ENCODE measurements at regions not wholly inside any gene's neighbourhood (a gene's known extent, or its start where the extent isn't known, plus 50 kb on each side); places are given as distances from the start of the nearest gene placed in this dataset.

DNA sequence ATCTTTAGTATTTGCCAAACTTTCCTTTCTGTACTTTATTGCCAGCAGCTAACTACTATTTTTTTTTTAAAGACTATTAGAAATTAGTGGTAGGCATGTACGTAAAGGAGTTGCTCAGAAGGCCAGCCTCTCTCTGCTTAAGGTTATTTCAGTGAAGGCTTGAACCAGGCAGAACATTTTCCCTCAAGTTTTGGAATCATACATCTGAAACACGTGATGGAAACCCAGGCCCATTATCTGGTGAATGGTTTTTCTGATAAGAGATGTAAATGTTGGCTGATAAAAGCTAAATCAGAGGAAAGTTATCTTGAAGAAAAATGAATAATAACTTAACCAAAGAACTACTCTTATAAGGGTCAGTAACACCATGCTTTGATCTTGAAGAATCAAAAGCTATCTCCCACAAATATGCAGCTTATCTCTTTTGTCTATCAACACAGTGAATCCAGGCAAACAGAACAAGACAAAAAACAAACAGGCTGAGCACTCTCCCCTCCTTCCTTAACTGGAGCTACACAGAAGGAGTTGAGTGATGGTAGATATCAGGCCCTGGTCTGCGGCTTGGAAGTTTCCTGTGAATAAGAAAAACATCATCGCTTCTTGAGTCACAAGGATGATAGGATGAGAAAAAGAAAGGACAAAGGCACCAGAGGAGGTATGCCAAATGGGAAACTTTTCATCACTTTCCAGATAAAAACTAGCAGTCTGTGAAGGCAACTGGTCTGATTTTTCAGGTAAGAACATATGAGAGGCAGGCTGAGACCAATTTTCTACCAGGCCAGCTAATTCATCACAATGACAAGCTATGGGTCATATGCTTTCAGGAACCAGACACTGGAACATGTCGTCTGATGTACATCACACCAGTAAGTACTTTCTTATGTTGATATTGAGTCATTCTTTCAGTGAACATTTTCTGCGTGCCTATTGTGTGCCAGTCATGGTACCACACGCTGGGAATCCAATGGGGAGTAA lies 88.4 kb upstream of the STK17B start:
- H3K4me1 ChIP-seq (replicated peaks in 1 of 2; ENCODE audit: control insufficient read depth in 2 of 2, insufficient read depth in 2 of 2, low read length in 2 of 2): peaks cover 7 to 27% of the 10 kb centered on the region in 2 experiments; a peak in 4 of 5 replicates
- 14% methylated on average over 7 of the region's 7 CpGs for WGBS (ENCODE audit: insufficient coverage, low coverage, missing lambda C conversion rate)
- ChIA-PET CTCF (ENCODE audit: low intra/inter-chr PET ratio) (no interaction called here), POLR2A (interaction anchor here (0.6 to 1.5 kb wide), 6 partner anchors 8 to 705 kb away, joined by 3 to 7 read pairs (median 4); partner anchors contain the start of gene STK17B)
- H3K27ac ChIP-seq (ENCODE audit: extremely low read depth, low read depth, low read length): peak overlapping the region; percentile 74
- H3K79me2 ChIP-seq (ENCODE audit: control insufficient read depth, insufficient read depth, low read length): no peaks in the 10 kb centered on the region
- FAIRE-seq: peak; percentile 75
- H3K9ac ChIP-seq (ENCODE audit: insufficient read depth in 1 of 2, low read depth in 2 of 2, low read length in 2 of 2): peak overlapping the region in 1 of 2 experiments; percentile 53; a peak in 2 of 4 replicates
- no peaks in the 10 kb centered on the region for H3K27me3 ChIP-seq (ENCODE audit: control insufficient read depth in 2 of 2, insufficient read depth in 2 of 2, low read length in 2 of 2)
- peak; percentile 80 for ATAC-seq
- H3K4me3 ChIP-seq: peak overlapping the region; percentile 8; the same call in 1 of the 2 replicates
- peak overlapping the region; percentile 85 for H2AFZ ChIP-seq (ENCODE audit: low read depth, low read length)
- TSS peak; percentile 78 for BruUV-seq (replicated peaks)
- H3K36me3 ChIP-seq (ENCODE audit: control insufficient read depth, insufficient read depth, low read length): no peaks in the 10 kb centered on the region
- intact Hi-C loops (cut with micrococcal nuclease) (no loop called here), in situ Hi-C loops (cut with MboI) (no loop called here)
- H4K20me1 ChIP-seq (replicated peaks; ENCODE audit: control insufficient read depth, insufficient read depth, low read length): no peaks in the 10 kb centered on the region
- no peaks in the 10 kb centered on the region for H3K9me3 ChIP-seq (replicated peaks; ENCODE audit: control insufficient read depth, insufficient read depth, low read depth, low read length)
- peak overlapping the region; percentile 74 for H3K4me2 ChIP-seq (ENCODE audit: insufficient read depth, low read length)
- DNase-seq (ENCODE audit: extremely low read depth in 1 of 4, low spot score in 3 of 4): peak in 3 of 4 experiments; percentile 23 to 79 (median 51)
- no peaks in the 10 kb centered on the region for H3K9me1 ChIP-seq (ENCODE audit: control insufficient read depth, insufficient read depth, low read length)
- TF ChIP-seq, protein P1, sequence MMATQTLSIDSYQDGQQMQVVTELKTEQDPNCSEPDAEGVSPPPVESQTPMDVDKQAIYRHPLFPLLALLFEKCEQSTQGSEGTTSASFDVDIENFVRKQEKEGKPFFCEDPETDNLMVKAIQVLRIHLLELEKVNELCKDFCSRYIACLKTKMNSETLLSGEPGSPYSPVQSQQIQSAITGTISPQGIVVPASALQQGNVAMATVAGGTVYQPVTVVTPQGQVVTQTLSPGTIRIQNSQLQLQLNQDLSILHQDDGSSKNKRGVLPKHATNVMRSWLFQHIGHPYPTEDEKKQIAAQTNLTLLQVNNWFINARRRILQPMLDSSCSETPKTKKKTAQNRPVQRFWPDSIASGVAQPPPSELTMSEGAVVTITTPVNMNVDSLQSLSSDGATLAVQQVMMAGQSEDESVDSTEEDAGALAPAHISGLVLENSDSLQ (IDR thresholded peaks at IDR 0.05): peak; percentile 70; the same call in 1 of the 2 replicates
- TF ChIP-seq NR2C2 (CRISPR knock-in tag; IDR thresholded peaks at IDR 0.05): no peak
- TF ChIP-seq NR2C2 (tag; IDR thresholded peaks at IDR 0.05): peak; percentile 47
- TF ChIP-seq, protein P2, sequence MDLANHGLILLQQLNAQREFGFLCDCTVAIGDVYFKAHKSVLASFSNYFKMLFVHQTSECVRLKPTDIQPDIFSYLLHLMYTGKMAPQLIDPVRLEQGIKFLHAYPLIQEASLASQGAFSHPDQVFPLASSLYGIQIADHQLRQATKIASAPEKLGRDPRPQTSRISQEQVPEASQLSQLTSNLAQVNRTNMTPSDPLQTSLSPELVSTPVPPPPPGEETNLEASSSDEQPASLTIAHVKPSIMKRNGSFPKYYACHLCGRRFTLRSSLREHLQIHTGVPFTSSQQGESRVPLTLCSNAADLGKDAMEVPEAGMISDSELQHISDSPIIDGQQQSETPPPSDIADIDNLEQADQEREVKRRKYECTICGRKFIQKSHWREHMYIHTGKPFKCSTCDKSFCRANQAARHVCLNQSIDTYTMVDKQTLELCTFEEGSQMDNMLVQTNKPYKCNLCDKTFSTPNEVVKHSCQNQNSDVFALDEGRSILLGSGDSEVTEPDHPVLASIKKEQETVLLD (IDR thresholded peaks at IDR 0.05): peak; percentile 21; the same call in 1 of the 2 replicates
- TF ChIP-seq SMARCA4 (IDR thresholded peaks at IDR 0.05): peak; percentile 83
- peak; percentile 50 for TF ChIP-seq NCOR1 (IDR thresholded peaks at IDR 0.05)
- TF ChIP-seq SLC30A9 (CRISPR knock-in tag; IDR thresholded peaks at IDR 0.05): no peak
- no peak for TF ChIP-seq MYBL2 (IDR thresholded peaks at IDR 0.05; ENCODE audit: low read depth)
- TF ChIP-seq MYBL2 (CRISPR knock-in tag; IDR thresholded peaks at IDR 0.05; ENCODE audit: borderline replicate concordance): no peak
- TF ChIP-seq ZNF134 (CRISPR knock-in tag; conservative IDR thresholded peaks at IDR 0.05): no peak
- no peak for TF ChIP-seq ZBTB34 (CRISPR knock-in tag; IDR thresholded peaks at IDR 0.05)
- TF ChIP-seq CCNT2 (IDR thresholded peaks at IDR 0.05; ENCODE audit: borderline replicate concordance, extremely low read depth, insufficient read length, low read depth, low read length): peak; percentile 45
- no peak for TF ChIP-seq YBX1 (IDR thresholded peaks at IDR 0.05)
- TF ChIP-seq CTBP1 (IDR thresholded peaks at IDR 0.05; ENCODE audit: borderline replicate concordance): peak; percentile 74; the same call in 1 of the 2 replicates
- peak in 1 of 2 experiments; percentile 59; a peak in 1 of 4 replicates for TF ChIP-seq RCOR1 (IDR thresholded peaks at IDR 0.05; ENCODE audit: borderline replicate concordance in 1 of 2, low read depth in 2 of 2, low read length in 2 of 2)
- TF ChIP-seq ZNF644 (tag; IDR thresholded peaks at IDR 0.05; ENCODE audit: low read depth): 0 out of 2 replicates have a peak, but pooled peaks have one; percentile 47
- peak; percentile 67; the same call in 1 of the 2 replicates for TF ChIP-seq MTA1 (IDR thresholded peaks at IDR 0.05; ENCODE audit: borderline replicate concordance)
- peak; percentile 80 for TF ChIP-seq KDM1A (IDR thresholded peaks at IDR 0.05)
